Kidney (tissue), 13 donors: ENCODE measurements at regions not wholly inside any gene's neighbourhood (a gene's known extent, or its start where the extent isn't known, plus 50 kb on each side); places are given as distances from the start of the nearest gene placed in this dataset.

ENCODE experiments used
- DNase-seq, 5 donors: peaks; one replicate each; pipeline ENCODE4 v3.0.0-alpha.2; 2013 to 2020
- FAIRE-seq: peaks from 2 replicates; lab custom pipeline; 2012; peaks lifted over from hg19 to GRCh38; lab: Jason Lieb, UNC
- H3K27ac ChIP-seq, 2 donors: one replicate each; pipeline ENCODE4 v1.7.0; 2013; ENCODE audit warnings: low read depth in 2 of 2, low read length in 2 of 2, inconsistent platforms in 1 of 2
- H3K27me3 ChIP-seq: one replicate; pipeline ENCODE4 v1.7.1; 2013; ENCODE audit warnings: low read length, inconsistent platforms; ENCODE audit not compliant: control insufficient read depth, insufficient read depth
- H3K36me3 ChIP-seq, 3 donors: one replicate each; pipeline versions ENCODE4 v1.7.0 to v1.7.1; 2013; ENCODE audit warnings: low read length in 3 of 3, control low read depth in 1 of 3, inconsistent platforms in 1 of 3; ENCODE audit not compliant: insufficient read depth in 3 of 3, control insufficient read depth in 2 of 3
- H3K4me1 ChIP-seq, 3 donors: one replicate each; pipeline versions ENCODE4 v1.7.0 to v1.7.1; 2013; ENCODE audit warnings: low read length in 3 of 3, inconsistent platforms in 1 of 3, low read depth in 1 of 3; ENCODE audit not compliant: control insufficient read depth in 2 of 3, insufficient read depth in 2 of 3
- H3K4me3 ChIP-seq, 3 donors: one replicate each; pipeline versions ENCODE4 v1.7.0 to v1.8.1; 2013; ENCODE audit warnings: low read length in 3 of 3, control low read depth in 1 of 3, inconsistent platforms in 1 of 3
- H3K9ac ChIP-seq, 3 donors: one replicate each; pipeline versions ENCODE4 v1.7.0 to v1.7.1; 2013; ENCODE audit warnings: low read length in 3 of 3, control low read depth in 1 of 3, inconsistent platforms in 1 of 3
- H3K9me3 ChIP-seq, 3 donors: one replicate each; pipeline versions ENCODE4 v1.7.0 to v1.7.1; 2013; ENCODE audit warnings: low read length in 3 of 3, control low read depth in 1 of 3, inconsistent platforms in 1 of 3; ENCODE audit not compliant: control insufficient read depth in 2 of 3, insufficient read depth in 1 of 3
- CTCF ChIP-seq: IDR thresholded peaks from 3 replicates; pipeline ENCODE4 v1.5.1; 2012; ENCODE audit warnings: mild to moderate bottlenecking, moderate library complexity, borderline replicate concordance; ENCODE audit not compliant: insufficient read depth; ENCODE audit errors: extremely low read depth
- intact Hi-C: fragments of 100-400 bp; cut with DNase I; formaldehyde crosslinking; loops from one replicate; pipeline ENCODE4 v1.11.1; 2022
- donor health status: control.
- donor health status: control.
- donor health status: control.
- donor health status: control.
- donor health status: control.
- donor health status: DM: yes; HTN: yes; CAD: no.
- donor health status: Normal renal cell carcinoma (clear cell type).

- Histone ChIP-seq H3K27me3 (no peaks in the 10 kb centered on the region), H3K4me1 (peaks cover 0 to 5% (median 2%) of the 10 kb centered on the region in 3 donors), H3K4me3 (no peak overlapping the region), H3K9me3 (peaks cover 0 to 2% (median 0%) of the 10 kb centered on the region in 3 donors), H3K36me3 (no peaks in the 10 kb centered on the region), H3K9ac (no peak overlapping the region), H3K27ac (no peak overlapping the region)
- DNase-seq (peak in 1 of 5 donors; percentile 5), FAIRE-seq (no peak)
- TF ChIP-seq CTCF = no peak
- intact Hi-C loops = no loop called here
Measured at GRCh38 chr2:10231551-10232085, 71.1 kb upstream of the HPCAL1 start.

GRCh38 chr2:10232096-10232815, 70.4 kb upstream of the HPCAL1 start:
- DNase-seq = peak in 1 of 5 donors; percentile 30
- Histone ChIP-seq H3K4me1 (peaks cover 0 to 2% (median 2%) of the 10 kb centered on the region in 3 donors), H3K9me3 (peaks cover 0 to 2% (median 0%) of the 10 kb centered on the region in 3 donors), H3K4me3 (no peak overlapping the region), H3K9ac (no peak overlapping the region), H3K36me3 (no peaks in the 10 kb centered on the region), H3K27me3 (no peaks in the 10 kb centered on the region), H3K27ac (no peak overlapping the region)
- no peak for FAIRE-seq
- TF ChIP-seq CTCF = no peak
- intact Hi-C loops = no loop called here

- H3K9ac ChIP-seq = no peak overlapping the region
- H3K4me1 ChIP-seq = peaks cover 0 to 2% (median 0%) of the 10 kb centered on the region in 3 donors
- no peaks in the 10 kb centered on the region for H3K27me3 ChIP-seq
- H3K4me3 ChIP-seq = peak overlapping the region in 1 of 3 donors; percentile 20
- FAIRE-seq (no peak), DNase-seq (peak in 1 of 5 donors; percentile 18)
- no peak overlapping the region for H3K27ac ChIP-seq
- peaks cover 0 to 2% (median 0%) of the 10 kb centered on the region in 3 donors for H3K9me3 ChIP-seq
- intact Hi-C loops = no loop called here
- no peak for TF ChIP-seq CTCF
- no peaks in the 10 kb centered on the region for H3K36me3 ChIP-seq
Measured at GRCh38 chr2:10233131-10234012, 69.3 kb upstream of the HPCAL1 start.
